ENCODE measurements at regions not wholly inside any gene's neighbourhood (a gene's known extent, or its start where the extent isn't known, plus 50 kb on each side); places are given as distances from the start of the nearest gene placed in this dataset.

GRCh38 chr3:34483311-34483887, 685.0 kb downstream of the PDCD6IP start:
- H3K9ac ChIP-seq (ENCODE audit: low read length) = no peak overlapping the region
- no peak overlapping the region for H3K27ac ChIP-seq (ENCODE audit: low read length)
- H3K9me3 ChIP-seq (ENCODE audit: low read length) = no peaks in the 10 kb centered on the region
- H4K20me1 ChIP-seq (ENCODE audit: insufficient read depth) = no peaks in the 10 kb centered on the region
- no peaks in the 10 kb centered on the region for H3F3A ChIP-seq (ENCODE audit: insufficient read depth, low read length, poor library complexity, severe bottlenecking)
- no peaks in the 10 kb centered on the region for H3K27me3 ChIP-seq (ENCODE audit: insufficient read depth, low read depth, low read length)
- H3K79me2 ChIP-seq (replicated peaks; ENCODE audit: insufficient read depth, low read length) = no peaks in the 10 kb centered on the region
- no peak overlapping the region for H2AFZ ChIP-seq (ENCODE audit: low read depth, low read length)
- no peak overlapping the region for H3K4me2 ChIP-seq (ENCODE audit: low read length)
- H3K4me3 ChIP-seq (ENCODE audit: low read length) = no peak overlapping the region
- H3K9me2 ChIP-seq (ENCODE audit: insufficient read depth, low read length) = no peaks in the 10 kb centered on the region
- TF ChIP-seq EZH2 (IDR thresholded peaks at IDR 0.05; ENCODE audit: borderline replicate concordance, insufficient read depth, low read length, poor library complexity, severe bottlenecking) = no peak
- no peak for TF ChIP-seq RAD21 (conservative IDR thresholded peaks at IDR 0.05)
- no peak for TF ChIP-seq POLR2AphosphoS5 (IDR thresholded peaks at IDR 0.05)
- no peak for TF ChIP-seq SMC3 (conservative IDR thresholded peaks at IDR 0.05; ENCODE audit: poor library complexity)
- TF ChIP-seq EP300 (conservative IDR thresholded peaks at IDR 0.05; ENCODE audit: poor library complexity, severe bottlenecking) = no peak
- TF ChIP-seq MXI1 (conservative IDR thresholded peaks at IDR 0.05; ENCODE audit: poor library complexity, severe bottlenecking) = no peak
- no peak for TF ChIP-seq TAF1 (IDR thresholded peaks at IDR 0.05; ENCODE audit: low read depth)
- TF ChIP-seq CTCF (IDR thresholded peaks at IDR 0.05; ENCODE audit: poor library complexity, severe bottlenecking) = no peak
- H3K36me3 ChIP-seq (ENCODE audit: insufficient read depth, low read length) = no peaks in the 10 kb centered on the region

GRCh38 chr3:34504366-34504765, 705.9 kb downstream of the PDCD6IP start:
- Histone ChIP-seq H3K79me2 (replicated peaks; ENCODE audit: insufficient read depth, low read length) (no peaks in the 10 kb centered on the region), H3F3A (ENCODE audit: insufficient read depth, low read length, poor library complexity, severe bottlenecking) (no peaks in the 10 kb centered on the region), H4K20me1 (ENCODE audit: insufficient read depth) (no peaks in the 10 kb centered on the region), H3K27me3 (ENCODE audit: insufficient read depth, low read depth, low read length) (no peaks in the 10 kb centered on the region), H3K9me2 (ENCODE audit: insufficient read depth, low read length) (no peaks in the 10 kb centered on the region), H3K9ac (ENCODE audit: low read length) (no peak overlapping the region), H3K4me2 (ENCODE audit: low read length) (no peak overlapping the region), H3K36me3 (ENCODE audit: insufficient read depth, low read length) (no peaks in the 10 kb centered on the region), H3K9me3 (ENCODE audit: low read length) (no peaks in the 10 kb centered on the region), H3K4me3 (ENCODE audit: low read length) (no peak overlapping the region), H3K27ac (ENCODE audit: low read length) (no peak overlapping the region), H2AFZ (ENCODE audit: low read depth, low read length) (no peak overlapping the region)
- no peak for TF ChIP-seq EZH2 (IDR thresholded peaks at IDR 0.05; ENCODE audit: borderline replicate concordance, insufficient read depth, low read length, poor library complexity, severe bottlenecking)
- TF ChIP-seq SMC3 (conservative IDR thresholded peaks at IDR 0.05; ENCODE audit: poor library complexity) = no peak
- no peak for TF ChIP-seq CTCF (IDR thresholded peaks at IDR 0.05; ENCODE audit: poor library complexity, severe bottlenecking)
- TF ChIP-seq MXI1 (conservative IDR thresholded peaks at IDR 0.05; ENCODE audit: poor library complexity, severe bottlenecking) = no peak
- TF ChIP-seq REST (IDR thresholded peaks at IDR 0.05; ENCODE audit: borderline replicate concordance) = no peak
- no peak for TF ChIP-seq EP300 (conservative IDR thresholded peaks at IDR 0.05; ENCODE audit: poor library complexity, severe bottlenecking)
- no peak for TF ChIP-seq TAF1 (IDR thresholded peaks at IDR 0.05; ENCODE audit: low read depth)
- TF ChIP-seq RAD21 (conservative IDR thresholded peaks at IDR 0.05) = no peak
- TF ChIP-seq POLR2AphosphoS5 (IDR thresholded peaks at IDR 0.05) = no peak

Data from neural cell (in vitro differentiated cells).